Neuronal stem cell (in vitro differentiated cells): ENCODE measurements at regions not wholly inside any gene's neighbourhood (a gene's known extent, or its start where the extent isn't known, plus 50 kb on each side); places are given as distances from the start of the nearest gene placed in this dataset.

Source experiments
- DNase-seq: peaks from one replicate; pipeline ENCODE4 v3.0.0-alpha.2; 2013; ENCODE audit warnings: low spot score
- H2AFZ ChIP-seq: one replicate; pipeline ENCODE4 v1.6.1; 2013; ENCODE audit warnings: mild to moderate bottlenecking, low read length, inconsistent platforms
- H2AK5ac ChIP-seq: 2 replicates; pipeline ENCODE4 v1.6.1; 2013; ENCODE audit warnings: low read depth, mild to moderate bottlenecking, inconsistent platforms, low read length, moderate library complexity, mixed read lengths
- H2BK120ac ChIP-seq: 2 replicates; pipeline ENCODE4 v1.6.1; 2013; ENCODE audit warnings: low read depth, mild to moderate bottlenecking, inconsistent platforms, low read length, moderate library complexity, mixed read lengths
- H2BK12ac ChIP-seq: one replicate; pipeline ENCODE4 v1.6.1; 2013; ENCODE audit warnings: low read length, inconsistent platforms
- H2BK15ac ChIP-seq: 2 replicates; pipeline ENCODE4 v1.6.1; 2013; ENCODE audit warnings: mild to moderate bottlenecking, low read length, inconsistent platforms, mixed read lengths
- H2BK5ac ChIP-seq: one replicate; pipeline ENCODE4 v1.6.1; 2013; ENCODE audit warnings: inconsistent platforms, mild to moderate bottlenecking, low read length, moderate library complexity
- H3K14ac ChIP-seq: one replicate; pipeline ENCODE4 v1.6.1; 2013; ENCODE audit warnings: low read length, inconsistent platforms
- H3K18ac ChIP-seq: 2 replicates; pipeline ENCODE4 v1.6.1; 2013; ENCODE audit warnings: low read length, inconsistent platforms
- H3K23ac ChIP-seq: 2 replicates; pipeline ENCODE4 v1.6.1; 2013; ENCODE audit warnings: low read depth, mild to moderate bottlenecking, mixed read lengths, low read length, inconsistent platforms; ENCODE audit not compliant: poor library complexity
- H3K27ac ChIP-seq: replicated peaks from 3 replicates; pipeline ENCODE4 v1.5.1; 2013; ENCODE audit warnings: low read length, inconsistent platforms
- H3K27me3 ChIP-seq, 3 experiments: 2 replicates each; pipeline ENCODE4 v1.6.1; 2013; ENCODE audit warnings: low read length in 3 of 3, mild to moderate bottlenecking in 2 of 3, inconsistent platforms in 1 of 3, low read depth in 1 of 3, mixed read lengths in 1 of 3, moderate library complexity in 1 of 3; ENCODE audit not compliant: control insufficient read depth in 3 of 3, insufficient read depth in 3 of 3
- H3K36me3 ChIP-seq, 2 donors: replicated peaks in 1 of 2; 2 replicates each; pipeline ENCODE4 v1.6.1; 2013; ENCODE audit warnings: low read length in 2 of 2; ENCODE audit not compliant: control insufficient read depth in 2 of 2, insufficient read depth in 2 of 2
- H3K4ac ChIP-seq: 2 replicates; pipeline ENCODE4 v1.6.1; 2013; ENCODE audit warnings: inconsistent platforms, mild to moderate bottlenecking, low read length, moderate library complexity
- H3K4me1 ChIP-seq, 2 donors: 1 replicate in 1 of 2; 2 replicates in 1 of 2; pipeline ENCODE4 v1.6.1; 2013; ENCODE audit warnings: low read length in 2 of 2, low read depth in 1 of 2; ENCODE audit not compliant: control insufficient read depth in 2 of 2, insufficient read depth in 1 of 2
- H3K4me2 ChIP-seq: one replicate; pipeline ENCODE4 v1.6.1; 2013; ENCODE audit warnings: mild to moderate bottlenecking, low read length, inconsistent platforms; ENCODE audit not compliant: insufficient read depth, poor library complexity, severe bottlenecking
- H3K4me3 ChIP-seq, 2 donors: 2 replicates each; pipeline ENCODE4 v1.5.1; 2013; ENCODE audit warnings: low read length in 2 of 2, mild to moderate bottlenecking in 2 of 2, inconsistent platforms in 1 of 2, moderate library complexity in 1 of 2
- H3K79me1 ChIP-seq: one replicate; pipeline ENCODE4 v1.6.1; 2013; ENCODE audit warnings: low read depth, mild to moderate bottlenecking, inconsistent platforms, low read length, moderate library complexity
- H3K9ac ChIP-seq: one replicate; pipeline ENCODE4 v1.6.1; 2013; ENCODE audit warnings: mild to moderate bottlenecking, low read depth, low read length, inconsistent platforms; ENCODE audit not compliant: poor library complexity
- H3K9me3 ChIP-seq, 2 donors: replicated peaks in 1 of 2; 2 replicates each; pipeline versions ENCODE3 to v1.6.1; 2013; ENCODE audit warnings: low read length in 2 of 2, mild to moderate bottlenecking in 2 of 2, inconsistent platforms in 1 of 2, low read depth in 1 of 2, mixed read lengths in 1 of 2, moderate library complexity in 1 of 2; ENCODE audit not compliant: control insufficient read depth in 2 of 2, insufficient read depth in 1 of 2
- H4K8ac ChIP-seq: one replicate; pipeline ENCODE4 v1.6.1; 2013; ENCODE audit warnings: low read depth, mild to moderate bottlenecking, inconsistent platforms, low read length, moderate library complexity
- H4K91ac ChIP-seq: one replicate; pipeline ENCODE4 v1.6.1; 2013; ENCODE audit warnings: low read length, low read depth, mild to moderate bottlenecking, inconsistent platforms; ENCODE audit not compliant: poor library complexity
- WGBS, 2 donors: extraction: QIAGEN DNeasy Blood & Tissue Kit; methylation state at CpG; one replicate each; pipeline ENCODE4 v1.1.7; 2013; ENCODE audit warnings: missing lambda C conversion rate in 2 of 2, mixed read lengths in 1 of 2; ENCODE audit not compliant: insufficient read length in 2 of 2, insufficient replicate concordance in 1 of 2; ENCODE audit errors: extremely low coverage in 2 of 2; 5-methylcytosine and 5-hydroxymethylcytosine counted together

DNA sequence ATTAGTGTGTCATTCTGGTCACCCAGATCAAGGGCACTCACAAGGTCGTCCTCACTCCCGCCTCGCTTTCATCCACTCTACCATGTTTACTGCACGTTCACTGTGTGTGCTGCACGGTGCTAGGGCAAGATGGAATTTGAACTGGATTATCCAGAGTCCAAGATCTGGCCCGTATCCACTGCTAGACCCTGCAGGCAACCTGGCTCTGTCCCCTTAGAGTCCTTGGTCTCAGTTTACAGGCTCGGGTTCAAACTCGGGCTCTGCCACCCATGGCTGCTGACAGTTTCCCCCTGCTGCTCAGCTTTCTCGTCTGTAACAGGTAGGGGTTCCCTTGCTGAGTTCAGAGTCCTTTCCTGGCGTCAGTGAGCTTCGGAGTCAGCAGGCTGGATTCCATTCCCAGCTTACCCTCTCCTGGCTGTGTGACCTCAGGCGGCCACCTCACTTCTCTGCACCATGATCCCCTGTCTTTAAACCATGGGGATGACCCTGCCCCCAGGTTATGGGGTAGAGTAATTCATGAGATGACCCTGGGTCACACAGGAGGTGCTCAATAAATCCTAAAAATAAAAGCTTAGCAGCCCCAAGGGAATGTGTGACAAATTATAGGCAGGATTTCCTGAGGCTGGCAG is 79.6 kb upstream of the SLC6A6 start:
- no peak for DNase-seq
- Histone ChIP-seq H4K91ac (no peak overlapping the region), H3K9me3 (no peaks in the 10 kb centered on the region), H3K18ac (no peak overlapping the region), H3K4ac (no peak overlapping the region), H3K9ac (no peak overlapping the region), H4K8ac (no peak overlapping the region), H3K79me1 (no peaks in the 10 kb centered on the region), H3K27ac (no peak overlapping the region), H3K36me3 (no peaks in the 10 kb centered on the region), H2AK5ac (peak overlapping the region; percentile 22), H3K4me3 (no peak overlapping the region), H3K14ac (no peak overlapping the region), H2AFZ (no peak overlapping the region), H2BK15ac (peak overlapping the region; percentile 13), H2BK5ac (peak overlapping the region; percentile 55), H2BK120ac (no peak overlapping the region), H3K4me1 (peaks cover 0 to 8% of the 10 kb centered on the region in 2 donors), H2BK12ac (peak overlapping the region; percentile 2), H3K27me3 (peaks cover 0 to 3% (median 0%) of the 10 kb centered on the region in 3 experiments), H3K23ac (no peak overlapping the region), H3K4me2 (no peak overlapping the region)
- WGBS, 2 donors: no CpG with 5 or more reads among the region's 12 CpGs

DNA sequence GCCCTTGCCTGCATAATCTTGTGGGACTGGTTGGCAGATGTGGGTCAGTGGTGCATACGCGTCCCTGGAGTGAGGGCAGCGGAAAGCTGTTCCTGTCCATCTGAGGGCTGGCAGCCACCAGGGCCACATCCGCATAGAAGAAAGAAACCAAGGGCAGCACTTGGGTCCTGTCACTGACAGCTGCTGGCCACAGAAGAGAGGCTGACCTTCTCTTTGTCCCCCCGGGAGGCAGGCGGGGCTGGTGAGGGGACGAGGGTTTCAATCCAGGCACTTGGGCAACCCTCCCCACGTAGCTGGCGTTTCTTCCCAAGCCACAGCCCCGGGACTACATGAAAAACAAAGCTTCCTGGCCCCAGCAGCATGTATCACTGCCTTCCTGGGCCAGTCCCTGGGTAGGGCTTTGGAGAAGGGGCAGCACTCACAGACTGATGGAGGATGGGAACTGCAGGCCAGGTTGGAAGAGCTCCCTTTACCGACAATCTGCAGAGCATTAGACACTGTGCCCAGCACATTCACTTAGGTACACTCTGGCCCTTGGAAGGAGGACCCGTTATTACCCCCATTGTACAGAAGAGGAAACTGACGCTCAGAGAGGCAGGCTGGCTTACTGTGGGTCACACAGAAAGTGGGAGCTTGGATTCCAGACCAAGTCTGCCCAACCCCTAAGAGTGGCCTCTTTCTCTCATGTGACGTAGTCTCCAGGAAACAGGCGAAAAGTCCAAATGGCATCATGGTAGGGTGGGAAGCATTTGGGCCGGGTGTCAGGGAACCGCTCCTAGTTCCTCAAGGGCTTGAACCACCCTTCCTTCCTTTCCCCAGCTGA is 78.8 kb upstream of the SLC6A6 start:
- H4K8ac ChIP-seq: no peak overlapping the region
- H2BK120ac ChIP-seq: peak overlapping the region; percentile 64
- peak overlapping the region; percentile 88 for H3K18ac ChIP-seq
- no peak overlapping the region for H3K4me3 ChIP-seq
- H3K9ac ChIP-seq: no peak overlapping the region
- H4K91ac ChIP-seq: no peak overlapping the region
- H2AK5ac ChIP-seq: peak overlapping the region; percentile 6
- peak overlapping the region; percentile 46 for H2BK15ac ChIP-seq
- H3K79me1 ChIP-seq: no peaks in the 10 kb centered on the region
- no CpG with 5 or more reads among the region's 17 CpGs for WGBS, 2 donors
- H2AFZ ChIP-seq: no peak overlapping the region
- no peak for DNase-seq
- peaks cover 0 to 3% (median 0%) of the 10 kb centered on the region in 3 experiments for H3K27me3 ChIP-seq
- H3K14ac ChIP-seq: peak overlapping the region; percentile 43
- H3K9me3 ChIP-seq: no peaks in the 10 kb centered on the region
- H3K4ac ChIP-seq: no peak overlapping the region
- H3K23ac ChIP-seq: no peak overlapping the region
- H2BK5ac ChIP-seq: peak overlapping the region; percentile 55
- peak overlapping the region; percentile 68 for H2BK12ac ChIP-seq
- H3K4me1 ChIP-seq: peaks cover 0 to 8% of the 10 kb centered on the region in 2 donors
- no peak overlapping the region for H3K27ac ChIP-seq
- no peak overlapping the region for H3K4me2 ChIP-seq
- H3K36me3 ChIP-seq: no peaks in the 10 kb centered on the region

DNA sequence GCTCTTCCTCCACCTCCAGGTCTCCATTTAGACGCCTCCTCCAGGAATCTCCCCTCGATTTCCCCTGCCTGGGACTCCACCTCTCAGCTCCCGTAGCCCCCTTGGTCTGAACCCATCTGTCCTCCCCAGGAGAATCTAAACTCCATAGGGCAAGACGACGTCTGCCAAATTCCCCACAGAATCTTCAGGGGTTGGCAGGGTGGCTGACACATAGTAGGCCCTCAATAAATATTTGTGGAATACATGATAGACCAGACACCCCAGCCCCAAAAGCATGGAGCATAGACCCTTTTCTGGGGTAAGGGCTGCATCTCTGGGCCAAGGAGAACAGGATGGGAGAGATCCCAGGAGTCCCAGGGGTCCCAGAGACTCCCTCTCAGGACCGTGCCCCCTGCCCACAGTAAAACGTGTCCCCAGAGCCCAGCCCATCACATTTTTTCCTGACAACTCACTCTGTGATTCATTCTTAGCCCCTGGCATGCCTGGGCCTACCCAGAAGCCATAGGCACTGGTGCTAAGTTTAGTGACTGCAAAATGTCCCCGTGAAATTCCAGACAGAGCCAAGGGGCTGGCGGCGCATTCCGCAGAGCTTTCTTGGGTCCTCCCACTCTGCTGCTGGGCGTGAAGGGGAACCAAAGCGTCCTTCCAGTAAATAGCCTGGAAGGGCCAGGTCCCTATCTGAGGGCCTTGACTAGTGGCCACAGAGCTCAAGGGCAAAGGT is 78.0 kb upstream of the SLC6A6 start:
- DNase-seq: no peak
- H3K79me1 ChIP-seq: no peaks in the 10 kb centered on the region
- H3K27ac ChIP-seq: no peak overlapping the region
- no peaks in the 10 kb centered on the region for H3K36me3 ChIP-seq
- H2BK120ac ChIP-seq: no peak overlapping the region
- H3K18ac ChIP-seq: no peak overlapping the region
- H3K23ac ChIP-seq: no peak overlapping the region
- H2BK5ac ChIP-seq: peak overlapping the region; percentile 55
- H3K14ac ChIP-seq: no peak overlapping the region
- no peak overlapping the region for H3K4me3 ChIP-seq
- H2AK5ac ChIP-seq: peak overlapping the region; percentile 6
- no peak overlapping the region for H3K4me2 ChIP-seq
- no peak overlapping the region for H4K91ac ChIP-seq
- H3K27me3 ChIP-seq: peaks cover 0 to 3% (median 0%) of the 10 kb centered on the region in 3 experiments
- H3K4me1 ChIP-seq: peaks cover 0 to 10% of the 10 kb centered on the region in 2 donors
- H3K4ac ChIP-seq: no peak overlapping the region
- peak overlapping the region; percentile 11 for H2AFZ ChIP-seq
- no peak overlapping the region for H4K8ac ChIP-seq
- no peaks in the 10 kb centered on the region for H3K9me3 ChIP-seq
- H3K9ac ChIP-seq: no peak overlapping the region
- WGBS, 2 donors: no CpG with 5 or more reads among the region's 13 CpGs
- peak overlapping the region; percentile 46 for H2BK15ac ChIP-seq
- H2BK12ac ChIP-seq: no peak overlapping the region

DNA sequence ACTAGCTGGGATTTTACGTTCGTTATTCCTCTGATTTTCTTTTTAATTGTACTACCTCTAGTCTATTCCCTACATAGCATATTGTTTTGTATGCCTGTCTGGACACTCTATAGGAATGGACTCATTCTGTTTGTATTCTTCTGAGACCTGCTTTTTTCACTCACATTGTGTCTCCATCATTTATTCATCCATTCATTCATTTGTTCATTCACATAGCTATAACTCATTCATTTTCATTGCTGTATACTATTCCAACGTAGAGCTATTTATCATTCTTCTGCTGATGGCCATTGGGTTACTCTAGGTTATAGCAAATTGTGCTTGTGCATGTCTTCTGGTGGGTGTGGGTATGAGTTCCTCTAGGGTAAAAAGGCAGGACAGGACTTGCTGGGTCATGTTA is 74.0 kb upstream of the SLC6A6 start:
- H3K9ac ChIP-seq: no peak overlapping the region
- H3K27me3 ChIP-seq: peaks cover 0 to 5% (median 0%) of the 10 kb centered on the region in 3 experiments
- no peak overlapping the region for H3K4me3 ChIP-seq
- H2AK5ac ChIP-seq: no peak overlapping the region
- H3K79me1 ChIP-seq: no peaks in the 10 kb centered on the region
- H2BK15ac ChIP-seq: no peak overlapping the region
- no peak overlapping the region for H2BK120ac ChIP-seq
- WGBS, 2 donors: no CpG with 5 or more reads among the region's 3 CpGs
- DNase-seq: no peak
- H2BK5ac ChIP-seq: no peak overlapping the region
- H3K4me1 ChIP-seq: peaks cover 0 to 16% of the 10 kb centered on the region in 2 donors
- H3K36me3 ChIP-seq: no peaks in the 10 kb centered on the region
- H3K14ac ChIP-seq: no peak overlapping the region
- H3K4me2 ChIP-seq: no peak overlapping the region
- H2BK12ac ChIP-seq: no peak overlapping the region
- no peak overlapping the region for H3K18ac ChIP-seq
- no peak overlapping the region for H3K23ac ChIP-seq
- H3K27ac ChIP-seq: no peak overlapping the region
- H4K91ac ChIP-seq: no peak overlapping the region
- no peak overlapping the region for H2AFZ ChIP-seq
- H4K8ac ChIP-seq: no peak overlapping the region
- peaks cover 0 to 2% of the 10 kb centered on the region in 2 donors for H3K9me3 ChIP-seq
- H3K4ac ChIP-seq: no peak overlapping the region
